Left ventricle myocardium inferior (tissue), 1 donor: ENCODE measurements at regions not wholly inside any gene's neighbourhood (a gene's known extent, or its start where the extent isn't known, plus 50 kb on each side); places are given as distances from the start of the nearest gene placed in this dataset.

Source experiments
- DNase-seq: peaks from one replicate; pipeline ENCODE4 v3.0.0-alpha.2; 2020
- H3K27ac ChIP-seq: fragments of 200-600 bp; replicated peaks from 2 replicates; pipeline ENCODE4 v1.8.0; 2021
- H3K27me3 ChIP-seq: fragments of 200-600 bp; 2 replicates; pipeline ENCODE4 v1.8.0; 2021; ENCODE audit warnings: low read depth
- H3K36me3 ChIP-seq: fragments of 200-600 bp; 2 replicates; pipeline ENCODE4 v1.8.0; 2021
- H3K4me1 ChIP-seq: fragments of 200-600 bp; 2 replicates; pipeline ENCODE4 v1.8.0; 2021
- H3K4me3 ChIP-seq: fragments of 200-600 bp; 2 replicates; pipeline ENCODE4 v1.8.0; 2021; ENCODE audit warnings: mild to moderate bottlenecking, moderate library complexity
- H3K9me3 ChIP-seq: fragments of 200-600 bp; replicated peaks from 2 replicates; pipeline ENCODE4 v1.8.0; 2021
- CTCF ChIP-seq: fragments of 200-600 bp; IDR thresholded peaks from 2 replicates; pipeline ENCODE4 v1.8.0; 2021; ENCODE audit warnings: antibody characterized with exemption, mild to moderate bottlenecking, borderline replicate concordance
- intact Hi-C: fragments of 100-400 bp; cut with micrococcal nuclease; formaldehyde crosslinking; loops from one replicate; pipeline ENCODE4 v1.11.0; 2022
- donor health status: DM: no; HTN: yes; CAD: no; lungs with severe emphysema.

- H3K36me3 ChIP-seq, result no peaks in the 10 kb centered on the region
- DNase-seq, result no peak
- intact Hi-C loops, result no loop called here
- no peak overlapping the region for H3K27ac ChIP-seq
- H3K4me3 ChIP-seq, result no peak overlapping the region
- peaks cover 32% of the 10 kb centered on the region for H3K4me1 ChIP-seq
- no peak for TF ChIP-seq CTCF
- no peaks in the 10 kb centered on the region for H3K27me3 ChIP-seq
- H3K9me3 ChIP-seq, result no peaks in the 10 kb centered on the region
Observed at GRCh38 chr1:101147381-101147780, 89.4 kb upstream of the S1PR1 start.

GRCh38 chr1:101145449-101145820, 91.4 kb upstream of the S1PR1 start:
- H3K36me3 ChIP-seq, result no peaks in the 10 kb centered on the region
- DNase-seq, result no peak
- H3K4me3 ChIP-seq, result no peak overlapping the region
- no peaks in the 10 kb centered on the region for H3K9me3 ChIP-seq
- no peaks in the 10 kb centered on the region for H3K27me3 ChIP-seq
- no peak overlapping the region for H3K27ac ChIP-seq
- peaks cover 23% of the 10 kb centered on the region for H3K4me1 ChIP-seq
- intact Hi-C loops, result no loop called here
- TF ChIP-seq CTCF, result no peak

- H3K36me3 ChIP-seq, result no peaks in the 10 kb centered on the region
- peaks cover 17% of the 10 kb centered on the region for H3K4me1 ChIP-seq
- no peak for TF ChIP-seq CTCF
- intact Hi-C loops, result no loop called here
- H3K9me3 ChIP-seq, result no peaks in the 10 kb centered on the region
- no peak for DNase-seq
- no peaks in the 10 kb centered on the region for H3K27me3 ChIP-seq
- H3K27ac ChIP-seq, result no peak overlapping the region
- H3K4me3 ChIP-seq, result no peak overlapping the region
Observed at GRCh38 chr1:101144671-101145448, 92.0 kb upstream of the S1PR1 start.

- no peaks in the 10 kb centered on the region for H3K9me3 ChIP-seq
- no peak overlapping the region for H3K4me3 ChIP-seq
- H3K4me1 ChIP-seq, result peaks cover 17% of the 10 kb centered on the region
- H3K36me3 ChIP-seq, result no peaks in the 10 kb centered on the region
- intact Hi-C loops, result no loop called here
- H3K27me3 ChIP-seq, result no peaks in the 10 kb centered on the region
- no peak for TF ChIP-seq CTCF
- no peak for DNase-seq
- no peak overlapping the region for H3K27ac ChIP-seq
Observed at GRCh38 chr1:101142244-101142643, 94.6 kb upstream of the S1PR1 start.

- Histone ChIP-seq H3K4me1 (peaks cover 26% of the 10 kb centered on the region), H3K36me3 (no peaks in the 10 kb centered on the region), H3K4me3 (no peak overlapping the region), H3K27me3 (no peaks in the 10 kb centered on the region), H3K9me3 (no peaks in the 10 kb centered on the region), H3K27ac (no peak overlapping the region)
- intact Hi-C loops, result no loop called here
- DNase-seq, result no peak
- no peak for TF ChIP-seq CTCF
Observed at GRCh38 chr1:101141376-101141775, 95.4 kb upstream of the S1PR1 start.
